Caco-2 (cell line): ENCODE measurements at regions not wholly inside any gene's neighbourhood (a gene's known extent, or its start where the extent isn't known, plus 50 kb on each side); places are given as distances from the start of the nearest gene placed in this dataset.

Experiments
- BruUV-seq: library from RNA; stranded (reverse); fragments of 400-500 nt; replicated peaks from 2 replicates; lab custom pipeline; 2021; lab: Mats Ljungman, UMichigan
- CTCF ChIA-PET: fragments of 300-600 bp; sonication (Branson Sonifier 250); formaldehyde crosslinking; loops from one replicate; lab custom pipeline; 2022; ENCODE audit warnings: antibody characterized with exemption; lab: Charles Lee
- POLR2A ChIA-PET: fragments of 300-600 bp; sonication (Branson Sonifier 250); formaldehyde crosslinking; loops from one replicate; lab custom pipeline; 2022; ENCODE audit warnings: antibody characterized with exemption; lab: Charles Lee
- DNase-seq, 2 experiments: peaks; one replicate each; pipeline versions ENCODE4 v3.0.0 to v3.0.0-alpha.2; 2020 to 2022
- H3K27me3 ChIP-seq: replicated peaks from 2 replicates; pipeline ENCODE4 v1.6.0; 2011; ENCODE audit warnings: low read length; ENCODE audit not compliant: control insufficient read depth, insufficient read depth
- H3K36me3 ChIP-seq: 2 replicates; pipeline ENCODE4 v1.5.1; 2011; ENCODE audit warnings: low read length; ENCODE audit not compliant: control insufficient read depth, insufficient read depth
- H3K4me1 ChIP-seq: fragments of 250-450 bp; sonication (Bioruptor Pico); 2 replicates; pipeline ENCODE4 v1.5.1; 2020; ENCODE audit warnings: mild to moderate bottlenecking
- H3K4me3 ChIP-seq: 2 replicates; pipeline ENCODE4 v1.5.1; 2011; ENCODE audit warnings: low read depth, mild to moderate bottlenecking, control low read depth, low read length
- H3K9me3 ChIP-seq: fragments of 250-450 bp; sonication (Bioruptor Pico); 2 replicates; pipeline ENCODE4 v1.5.1; 2020; ENCODE audit warnings: mild to moderate bottlenecking, moderate library complexity
- H3K27ac Mint-ChIP-seq: one replicate; pipeline ENCODE4 v1.8.0; 2022; ENCODE audit warnings: mixed read lengths; ENCODE audit not compliant: unreplicated experiment
- H3K27me3 Mint-ChIP-seq: one replicate; pipeline ENCODE4 v1.8.0; 2022; ENCODE audit warnings: mixed read lengths; ENCODE audit not compliant: insufficient read depth, unreplicated experiment
- H3K36me3 Mint-ChIP-seq: one replicate; pipeline ENCODE4 v1.8.0; 2022; ENCODE audit warnings: mild to moderate bottlenecking, mixed read lengths; ENCODE audit not compliant: insufficient read depth, unreplicated experiment
- H3K4me1 Mint-ChIP-seq: one replicate; pipeline ENCODE4 v1.8.0; 2022; ENCODE audit warnings: low read depth, mixed read lengths; ENCODE audit not compliant: unreplicated experiment
- H3K4me3 Mint-ChIP-seq: one replicate; pipeline ENCODE4 v1.8.0; 2022; ENCODE audit warnings: mild to moderate bottlenecking, moderate library complexity, mixed read lengths; ENCODE audit not compliant: unreplicated experiment
- H3K9me3 Mint-ChIP-seq: one replicate; pipeline ENCODE4 v1.8.0; 2022; ENCODE audit warnings: mixed read lengths; ENCODE audit not compliant: unreplicated experiment
- CTCF ChIP-seq, 2 experiments: fragments of 200-600 bp in 1 of 2; IDR thresholded peaks; 1 replicate in 1 of 2; 2 replicates in 1 of 2; pipeline versions ENCODE4 v1.5.1 to v1.8.0; 2011 to 2022; ENCODE audit warnings: antibody characterized with exemption in 1 of 2, control low read depth in 1 of 2, inconsistent platforms in 1 of 2, low read depth in 1 of 2, low read length in 1 of 2, mild to moderate bottlenecking in 1 of 2, moderate library complexity in 1 of 2; ENCODE audit not compliant: insufficient read depth in 1 of 2, severe bottlenecking in 1 of 2, unreplicated experiment in 1 of 2
- intact Hi-C: fragments of 100-400 bp; cut with micrococcal nuclease; formaldehyde crosslinking; loops from one replicate; pipeline ENCODE4 v1.10.0; 2022; ENCODE audit not compliant: unreplicated experiment

DNA sequence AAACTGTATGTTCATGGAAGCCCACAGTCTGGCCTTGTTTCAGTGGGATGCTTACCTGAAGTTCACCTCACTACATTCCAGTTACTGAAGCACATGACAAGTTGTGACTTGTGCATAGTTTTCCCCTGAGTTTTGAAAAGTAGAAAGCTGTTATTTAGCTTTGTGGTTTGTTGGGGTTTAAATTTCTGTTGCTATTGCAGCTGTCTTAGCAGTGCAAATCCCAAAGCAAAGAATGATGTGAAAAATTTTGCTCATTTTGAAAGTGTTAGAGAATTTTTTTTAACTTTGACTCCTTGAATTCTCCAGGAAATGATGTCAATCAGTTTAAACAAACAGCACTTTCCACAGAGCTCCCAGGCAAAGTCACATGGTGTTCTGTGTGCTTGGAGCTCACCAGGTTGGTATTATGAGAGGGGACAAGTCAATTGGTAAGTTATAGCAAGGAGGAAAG, 268.4 kb downstream of the ADGRG6 start:
- Histone ChIP-seq H3K36me3 (no peaks in the 10 kb centered on the region), H3K4me1 (no peaks in the 10 kb centered on the region), H3K27me3 (no peaks in the 10 kb centered on the region), H3K9me3 (peaks cover 12% of the 10 kb centered on the region; the same call in 1 of the 2 replicates), H3K4me3 (no peak overlapping the region)
- CTCF ChIA-PET, result no interaction called here
- no peak overlapping the region for H3K27ac Mint-ChIP-seq
- BruUV-seq, result no TSS peak
- H3K9me3 Mint-ChIP-seq, result peaks cover 21% of the 10 kb centered on the region
- no peak for TF ChIP-seq CTCF (IDR thresholded peaks at IDR 0.05; ENCODE audit: insufficient read depth in 1 of 2, low read depth in 1 of 2, low read length in 1 of 2, severe bottlenecking in 1 of 2, unreplicated experiment in 1 of 2)
- no peak for DNase-seq
- no peaks in the 10 kb centered on the region for H3K36me3 Mint-ChIP-seq
- POLR2A ChIA-PET, result no interaction called here
- intact Hi-C loops, result no loop called here
- H3K4me1 Mint-ChIP-seq, result no peaks in the 10 kb centered on the region
- no peak overlapping the region for H3K4me3 Mint-ChIP-seq
- peaks cover 6% of the 10 kb centered on the region for H3K27me3 Mint-ChIP-seq

GRCh38 chr6:142592876-142593275, 291.1 kb downstream of the ADGRG6 start:
- ChIA-PET CTCF (no interaction called here), POLR2A (no interaction called here)
- no peak overlapping the region for H3K4me3 ChIP-seq
- no peaks in the 10 kb centered on the region for H3K36me3 Mint-ChIP-seq
- no peaks in the 10 kb centered on the region for H3K36me3 ChIP-seq
- H3K4me1 ChIP-seq, result no peaks in the 10 kb centered on the region
- H3K27ac Mint-ChIP-seq, result no peak overlapping the region
- no peaks in the 10 kb centered on the region for H3K27me3 ChIP-seq
- DNase-seq, result no peak
- H3K9me3 ChIP-seq, result no peaks in the 10 kb centered on the region
- H3K27me3 Mint-ChIP-seq, result peaks cover 9% of the 10 kb centered on the region
- intact Hi-C loops, result no loop called here
- no peaks in the 10 kb centered on the region for H3K4me1 Mint-ChIP-seq
- BruUV-seq, result no TSS peak
- H3K9me3 Mint-ChIP-seq, result peaks cover 12% of the 10 kb centered on the region
- TF ChIP-seq CTCF (IDR thresholded peaks at IDR 0.05; ENCODE audit: insufficient read depth in 1 of 2, low read depth in 1 of 2, low read length in 1 of 2, severe bottlenecking in 1 of 2, unreplicated experiment in 1 of 2), result no peak
- H3K4me3 Mint-ChIP-seq, result no peak overlapping the region

DNA sequence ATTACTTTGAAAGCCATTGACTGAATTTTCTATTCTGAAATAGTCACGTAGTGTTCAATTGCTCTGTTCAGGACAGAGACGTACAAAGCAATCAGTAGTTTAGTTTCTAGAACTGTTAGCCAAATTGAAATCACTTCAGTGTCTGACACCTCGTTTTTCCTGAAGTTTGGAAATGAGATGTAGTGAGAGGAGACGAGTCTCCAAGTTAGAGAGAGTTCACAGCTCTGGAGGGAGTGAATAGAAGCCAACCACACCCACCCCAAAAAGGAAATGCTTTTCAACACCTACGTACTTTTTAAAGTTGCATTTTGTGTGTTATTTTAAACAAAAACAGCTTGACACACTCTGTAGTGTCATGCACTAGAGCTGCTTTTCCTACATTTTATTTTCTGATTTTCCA, 296.0 kb downstream of the ADGRG6 start:
- no peak for TF ChIP-seq CTCF (IDR thresholded peaks at IDR 0.05; ENCODE audit: insufficient read depth in 1 of 2, low read depth in 1 of 2, low read length in 1 of 2, severe bottlenecking in 1 of 2, unreplicated experiment in 1 of 2)
- intact Hi-C loops, result no loop called here
- CTCF ChIA-PET, result no interaction called here
- Histone ChIP-seq H3K9me3 (no peaks in the 10 kb centered on the region), H3K4me3 (no peak overlapping the region), H3K36me3 (no peaks in the 10 kb centered on the region), H3K4me1 (no peaks in the 10 kb centered on the region), H3K27me3 (no peaks in the 10 kb centered on the region)
- BruUV-seq, result no TSS peak
- H3K36me3 Mint-ChIP-seq, result no peaks in the 10 kb centered on the region
- H3K9me3 Mint-ChIP-seq, result no peaks in the 10 kb centered on the region
- DNase-seq, result no peak
- H3K4me1 Mint-ChIP-seq, result no peaks in the 10 kb centered on the region
- no peak overlapping the region for H3K27ac Mint-ChIP-seq
- H3K4me3 Mint-ChIP-seq, result no peak overlapping the region
- peaks cover 10% of the 10 kb centered on the region for H3K27me3 Mint-ChIP-seq
- POLR2A ChIA-PET, result no interaction called here
